HEK293T (cell line): ENCODE measurements at regions not wholly inside any gene's neighbourhood (a gene's known extent, or its start where the extent isn't known, plus 50 kb on each side); places are given as distances from the start of the nearest gene placed in this dataset.

Experiments
- CTCF ChIA-PET: fragments of 350-600 bp; formaldehyde crosslinking; extraction: SDS; loops from one replicate; lab custom pipeline; 2021; ENCODE audit warnings: antibody characterized with exemption, inconsistent platforms; lab: Yijun Ruan, JAX
- POLR2A ChIA-PET: fragments of 350-600 bp; formaldehyde crosslinking; extraction: SDS; loops from one replicate; lab custom pipeline; 2020; ENCODE audit warnings: antibody characterized with exemption, inconsistent platforms; lab: Yijun Ruan, JAX
- DNase-seq: peaks from one replicate; pipeline ENCODE4 v3.0.0; 2012; ENCODE audit warnings: mixed read lengths; ENCODE audit errors: extremely low spot score
- ARNT ChIP-seq: fragments of 450-650 bp; IDR thresholded peaks from 2 replicates; pipeline ENCODE4 v1.6.1; 2017; ENCODE audit warnings: mild to moderate bottlenecking
- BHLHE40 ChIP-seq: fragments of 450-650 bp; IDR thresholded peaks from 2 replicates; pipeline ENCODE4 v1.6.1; 2016; ENCODE audit warnings: mild to moderate bottlenecking, moderate library complexity, borderline replicate concordance
- CTBP1 ChIP-seq: fragments of 450-650 bp; IDR thresholded peaks from 2 replicates; pipeline ENCODE4 v1.6.1; 2016; ENCODE audit warnings: borderline replicate concordance
- ELF4 ChIP-seq: fragments of 450-650 bp; IDR thresholded peaks from 2 replicates; pipeline ENCODE4 v1.6.1; 2017; ENCODE audit warnings: antibody characterized with exemption
- FOXA1 ChIP-seq: fragments of 450-650 bp; IDR thresholded peaks from 2 replicates; pipeline ENCODE4 v1.6.1; 2016; ENCODE audit warnings: mild to moderate bottlenecking
- FOXK2 ChIP-seq: fragments of 450-650 bp; IDR thresholded peaks from 2 replicates; pipeline ENCODE4 v1.6.1; 2016; ENCODE audit warnings: mild to moderate bottlenecking
- FOXM1 ChIP-seq: fragments of 450-650 bp; IDR thresholded peaks from 2 replicates; pipeline ENCODE4 v1.6.1; 2017; ENCODE audit warnings: mild to moderate bottlenecking, borderline replicate concordance
- HDGF ChIP-seq: fragments of 450-650 bp; IDR thresholded peaks from 2 replicates; pipeline ENCODE4 v1.6.1; 2017; ENCODE audit warnings: antibody characterized with exemption, borderline replicate concordance
- L3MBTL2 ChIP-seq: fragments of 450-650 bp; conservative IDR thresholded peaks from 2 replicates; pipeline ENCODE4 v1.6.1; 2016; ENCODE audit warnings: mild to moderate bottlenecking
- LEF1 ChIP-seq: fragments of 450-650 bp; IDR thresholded peaks from 2 replicates; pipeline ENCODE4 v1.6.1; 2017; ENCODE audit warnings: mild to moderate bottlenecking, borderline replicate concordance
- NFRKB ChIP-seq: fragments of 450-650 bp; IDR thresholded peaks from 2 replicates; pipeline ENCODE4 v1.6.1; 2016; ENCODE audit warnings: mild to moderate bottlenecking, moderate library complexity
- SP1 ChIP-seq: fragments of 450-650 bp; IDR thresholded peaks from 2 replicates; pipeline ENCODE4 v1.6.1; 2017
- SUZ12 ChIP-seq: fragments of 450-650 bp; IDR thresholded peaks from 2 replicates; pipeline ENCODE4 v1.6.1; 2016; ENCODE audit warnings: mild to moderate bottlenecking
- TARDBP ChIP-seq: fragments of 450-650 bp; IDR thresholded peaks from 2 replicates; pipeline ENCODE4 v1.6.1; 2016
- ZNF384 ChIP-seq: fragments of 450-650 bp; IDR thresholded peaks from 2 replicates; pipeline ENCODE4 v1.6.1; 2016
- TF ChIP-seq, protein P1 (sequence below): fragments of 450-650 bp; IDR thresholded peaks from 2 replicates; pipeline ENCODE4 v1.6.1; 2016

DNA sequence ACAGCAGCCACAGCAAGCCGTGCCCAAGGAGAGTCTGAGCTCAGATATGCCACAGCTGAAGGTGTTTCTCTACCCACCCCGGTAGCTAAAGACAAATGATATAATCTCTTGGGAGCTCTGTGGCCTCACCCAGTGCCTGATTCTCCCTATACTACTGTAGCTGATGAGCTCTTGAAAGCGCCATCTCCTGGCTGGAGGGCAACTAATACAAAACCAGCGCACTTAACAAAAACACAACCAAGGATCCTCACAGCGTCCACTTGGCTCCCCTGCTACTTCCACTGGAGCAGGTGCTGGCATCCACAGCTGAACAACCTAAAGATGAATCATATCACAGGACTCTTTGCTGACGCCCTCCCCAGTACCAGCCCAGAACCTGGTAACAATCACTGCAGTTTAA, 1212.0 kb downstream of the PCDH17 start:
- POLR2A ChIA-PET = no interaction called here
- CTCF ChIA-PET = no interaction called here
- no peak for DNase-seq
- TF ChIP-seq ELF4 = no peak

DNA sequence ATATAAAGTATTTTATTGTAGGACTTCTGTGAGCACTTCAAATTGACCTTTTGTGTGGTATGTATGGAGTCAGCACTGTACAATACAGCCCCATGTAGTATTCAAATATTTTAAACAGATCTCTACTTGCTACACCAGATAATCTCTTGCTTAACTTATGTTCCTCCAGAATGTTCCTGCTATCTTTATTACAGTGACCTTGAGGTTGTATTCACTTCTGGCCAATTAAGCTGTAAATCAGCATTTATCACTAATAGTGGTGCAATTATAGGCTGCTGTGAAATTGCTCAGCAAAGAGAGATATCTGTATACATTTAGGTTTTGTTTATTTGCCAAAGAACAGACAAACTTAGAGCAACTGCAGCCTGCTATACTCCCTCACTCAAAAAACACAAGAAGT, 1218.6 kb downstream of the PCDH17 start:
- ChIA-PET CTCF (interaction anchor here (0.7 kb wide), 1 partner anchor 343 kb away, joined by 3 read pairs; no protein-coding TSS in a partner anchor), POLR2A (no interaction called here)
- no peak for DNase-seq
- TF ChIP-seq L3MBTL2 = no peak
- TF ChIP-seq, protein P1, sequence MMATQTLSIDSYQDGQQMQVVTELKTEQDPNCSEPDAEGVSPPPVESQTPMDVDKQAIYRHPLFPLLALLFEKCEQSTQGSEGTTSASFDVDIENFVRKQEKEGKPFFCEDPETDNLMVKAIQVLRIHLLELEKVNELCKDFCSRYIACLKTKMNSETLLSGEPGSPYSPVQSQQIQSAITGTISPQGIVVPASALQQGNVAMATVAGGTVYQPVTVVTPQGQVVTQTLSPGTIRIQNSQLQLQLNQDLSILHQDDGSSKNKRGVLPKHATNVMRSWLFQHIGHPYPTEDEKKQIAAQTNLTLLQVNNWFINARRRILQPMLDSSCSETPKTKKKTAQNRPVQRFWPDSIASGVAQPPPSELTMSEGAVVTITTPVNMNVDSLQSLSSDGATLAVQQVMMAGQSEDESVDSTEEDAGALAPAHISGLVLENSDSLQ = peak; percentile 42; the same call in 1 of the 2 replicates

DNA sequence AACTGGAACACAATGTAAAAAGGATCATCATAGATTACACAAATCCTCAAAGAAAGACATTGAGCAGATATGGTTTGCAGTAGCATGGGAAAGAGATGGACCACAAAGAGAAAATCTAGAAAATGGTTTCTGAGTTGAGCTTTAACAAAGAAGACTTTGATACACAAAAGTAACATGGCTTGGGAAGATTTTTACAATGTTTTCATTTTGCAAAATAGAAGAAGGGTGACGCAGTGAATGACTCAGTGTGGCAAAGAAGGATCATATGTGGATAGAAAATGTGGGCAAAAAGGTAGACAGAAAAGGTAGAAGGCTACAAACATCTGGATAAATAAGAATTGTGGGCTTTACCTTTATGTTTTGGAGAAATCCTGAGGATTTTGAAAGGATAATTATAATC, 1220.5 kb downstream of the PCDH17 start:
- no peak for DNase-seq
- TF ChIP-seq ARNT (no peak), FOXM1 (no peak), TARDBP (no peak), SP1 (no peak), L3MBTL2 (no peak), ELF4 (no peak), NFRKB (no peak), FOXA1 (no peak), ZNF384 (no peak), LEF1 (no peak), FOXK2 (no peak), SUZ12 (no peak)
- TF ChIP-seq, protein P1 = no peak
- POLR2A ChIA-PET = no interaction called here
- CTCF ChIA-PET = no interaction called here

DNA sequence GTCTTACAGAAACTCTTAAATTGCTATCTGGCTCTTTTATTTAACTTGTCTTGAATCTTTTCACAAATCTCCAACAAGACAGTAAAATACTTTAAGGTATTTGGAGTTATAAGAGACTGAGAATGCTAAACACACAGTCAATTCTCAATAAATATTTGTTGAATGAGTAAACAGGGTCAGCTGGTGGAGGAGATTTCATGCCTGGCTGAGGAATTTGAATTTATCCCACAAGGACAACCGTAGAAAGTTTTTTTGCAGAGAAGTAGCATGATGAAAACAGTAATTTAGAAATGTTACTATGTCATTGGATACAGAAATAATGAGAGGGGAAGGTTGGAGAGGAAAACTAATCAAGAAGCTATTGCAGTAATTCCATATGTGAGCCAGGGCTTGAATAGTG, 1223.7 kb downstream of the PCDH17 start:
- CTCF ChIA-PET = no interaction called here
- DNase-seq = no peak
- TF ChIP-seq ARNT (no peak), BHLHE40 (no peak), L3MBTL2 (no peak), FOXA1 (no peak), NFRKB (no peak), SP1 (no peak), ELF4 (no peak), TARDBP (no peak), FOXM1 (no peak), CTBP1 (no peak), LEF1 (no peak), HDGF (no peak), FOXK2 (no peak), SUZ12 (no peak), ZNF384 (no peak)
- TF ChIP-seq, protein P1 = no peak
- POLR2A ChIA-PET = no interaction called here

DNA sequence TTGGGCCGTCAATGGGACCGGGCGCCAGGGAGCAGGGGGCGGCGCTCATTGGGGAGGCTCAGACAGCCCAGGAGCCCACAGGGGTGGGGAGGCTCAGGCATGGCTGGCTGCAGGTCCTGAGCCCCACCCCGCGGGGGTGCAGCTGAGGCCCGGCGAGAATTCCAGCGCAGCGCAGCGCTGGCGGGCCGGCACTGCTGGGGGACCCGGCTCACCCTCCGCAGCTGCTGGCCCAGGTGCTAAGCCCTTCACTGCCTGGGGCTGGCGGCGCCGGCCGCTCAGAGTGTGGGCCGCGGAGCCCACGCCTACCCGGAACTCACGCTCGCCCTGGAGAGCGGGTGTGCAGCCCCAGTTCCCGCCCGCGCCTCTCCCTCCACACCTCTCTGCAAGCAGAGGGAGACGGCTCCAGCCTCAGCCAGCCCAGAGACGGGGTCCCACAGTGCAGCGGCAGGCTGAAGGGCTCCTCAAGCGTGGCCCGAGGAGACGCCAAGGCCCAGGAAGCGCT, 1227.4 kb downstream of the PCDH17 start:
- no peak for DNase-seq
- TF ChIP-seq ARNT = no peak
- no peak for TF ChIP-seq SP1
- no peak for TF ChIP-seq BHLHE40
- no peak for TF ChIP-seq SUZ12
- no peak for TF ChIP-seq CTBP1
- no peak for TF ChIP-seq FOXA1
- TF ChIP-seq ELF4 = no peak
- ChIA-PET CTCF (no interaction called here), POLR2A (no interaction called here)

DNA sequence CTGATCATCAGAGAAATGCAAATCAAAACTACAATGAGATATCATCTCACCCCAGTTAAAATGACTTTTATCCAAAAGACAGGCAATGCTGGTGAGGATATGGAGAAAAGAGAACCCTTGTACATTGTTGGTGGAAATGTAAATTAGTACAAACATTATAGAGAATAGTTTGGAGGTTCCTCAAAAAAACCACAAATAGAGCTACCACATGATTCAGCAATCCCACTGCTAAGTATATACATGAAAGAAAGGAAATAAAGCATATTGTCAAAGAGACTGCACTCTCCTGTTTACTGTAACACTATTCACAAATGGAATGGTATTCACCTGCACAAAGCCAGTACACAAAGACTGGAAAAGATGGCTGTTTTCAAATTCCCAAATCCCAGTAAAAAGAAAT, 1233.7 kb downstream of the PCDH17 start:
- ChIA-PET POLR2A (no interaction called here), CTCF (no interaction called here)
- DNase-seq = no peak
- TF ChIP-seq HDGF (no peak), FOXM1 (no peak), FOXA1 (no peak), CTBP1 (no peak), SP1 (no peak)

DNA sequence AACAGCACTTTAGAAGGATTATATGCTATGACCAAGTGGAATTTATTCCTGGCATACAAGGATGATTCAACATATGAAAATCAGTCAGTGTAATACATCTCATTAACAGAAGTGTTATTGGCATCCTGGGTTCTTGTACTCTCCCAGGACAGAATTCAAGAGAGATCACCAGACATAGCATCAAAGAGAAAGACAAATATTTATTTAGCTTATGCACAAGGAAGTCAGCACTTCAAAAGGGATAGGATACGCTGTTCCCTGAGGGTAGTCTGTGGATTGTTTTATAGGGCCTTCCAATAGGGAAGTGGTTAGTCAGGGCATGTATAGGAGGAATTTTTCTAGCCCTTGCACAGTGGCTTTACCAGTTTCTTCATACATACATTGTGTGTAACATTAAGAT, 1238.0 kb downstream of the PCDH17 start:
- TF ChIP-seq ARNT (no peak), SP1 (no peak), L3MBTL2 (no peak), FOXK2 (no peak), FOXM1 (no peak), HDGF (no peak), FOXA1 (no peak), TARDBP (no peak), NFRKB (no peak), LEF1 (no peak), SUZ12 (no peak), CTBP1 (no peak)
- TF ChIP-seq, protein P1 = no peak
- no peak for DNase-seq
- ChIA-PET POLR2A (no interaction called here), CTCF (no interaction called here)
